Stromal cell of bone marrow (primary cell): ENCODE measurements at regions not wholly inside any gene's neighbourhood (a gene's known extent, or its start where the extent isn't known, plus 50 kb on each side); places are given as distances from the start of the nearest gene placed in this dataset.

Source experiments
- DNase-seq: peaks from one replicate; pipeline ENCODE4 v3.0.0-alpha.2; 2012; ENCODE audit warnings: low read depth

DNA sequence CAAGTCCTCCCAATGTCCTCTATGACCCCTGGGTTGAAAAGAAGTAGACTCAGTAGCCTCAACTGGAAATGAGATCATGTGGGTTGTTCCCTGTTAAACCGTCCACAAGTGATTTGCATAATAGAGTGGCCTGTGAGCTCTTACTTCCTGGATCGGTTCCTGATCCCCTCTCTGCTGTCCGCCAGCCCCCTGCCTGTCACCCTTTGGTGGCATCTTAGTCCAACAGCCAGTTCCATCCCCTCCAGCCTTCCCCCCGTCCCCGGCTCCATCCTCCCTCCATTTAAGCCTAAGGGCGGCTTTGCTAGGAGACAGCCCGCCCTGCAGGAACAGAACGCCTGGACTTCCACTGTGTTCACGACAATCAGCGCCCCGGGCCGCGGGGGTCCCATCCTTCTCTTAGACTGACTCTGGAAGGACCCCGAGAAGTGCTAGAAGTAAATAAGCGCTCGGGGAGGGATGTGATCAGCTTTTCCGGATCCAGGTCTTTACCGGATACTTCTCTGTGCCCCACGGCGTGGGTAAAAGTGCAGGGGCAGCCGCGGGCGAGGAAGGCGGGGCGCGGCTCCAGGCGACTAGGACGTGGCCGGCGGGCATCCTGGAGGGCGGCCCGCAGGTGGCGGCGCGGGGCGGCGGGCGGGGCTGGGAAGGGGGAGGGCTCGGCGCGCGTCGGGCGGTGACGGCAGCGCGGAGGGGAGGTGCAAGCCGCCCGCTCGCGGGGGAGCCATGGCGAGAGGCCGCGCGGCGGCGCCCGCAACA, 51.2 kb upstream of the ULK4 start:
- no peak for DNase-seq

DNA sequence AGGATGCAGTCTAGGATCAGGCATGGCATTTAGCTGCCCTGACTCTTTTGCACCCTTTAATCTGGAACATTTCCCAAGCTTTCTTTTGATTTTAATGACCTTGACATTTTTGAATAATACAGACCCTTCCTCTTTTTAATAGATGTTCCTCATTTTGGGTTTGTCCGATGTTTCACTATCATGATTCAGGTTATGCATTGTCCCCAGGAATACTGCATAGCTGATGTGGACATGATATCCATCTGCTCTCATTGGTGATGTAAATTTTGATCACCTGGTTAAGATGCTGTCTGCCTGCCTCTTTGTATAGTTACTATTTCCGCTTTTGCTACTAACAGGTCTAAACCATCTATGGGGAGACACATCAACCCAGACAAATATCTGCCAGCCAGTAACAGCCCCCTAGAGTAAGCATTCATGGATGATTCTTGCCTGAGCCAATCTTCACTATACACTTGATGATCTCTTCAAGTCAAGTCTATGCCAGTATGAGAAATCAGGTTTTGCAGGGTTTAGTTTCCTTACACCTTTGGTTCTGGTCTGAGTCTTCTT, 50.6 kb upstream of the ULK4 start:
- no peak for DNase-seq
